Islet precursor cell (in vitro differentiated cells): ENCODE measurements at regions not wholly inside any gene's neighbourhood (a gene's known extent, or its start where the extent isn't known, plus 50 kb on each side); places are given as distances from the start of the nearest gene placed in this dataset.
"Not testable (repeated sequence)": the region's sequence is repeated elsewhere in the genome, so short reads cannot be mapped to it uniquely, and the experiment has no call there.

ENCODE experiments used
- DNase-seq: peaks from one replicate; pipeline ENCODE4 v3.0.0-alpha.2; 2018

GRCh38 chr11:50088231-50088630, 55.6 kb downstream of the OR4C45 start:
- DNase-seq, result no peak

- DNase-seq, result no peak
These were observed 65.6 kb downstream of the OR4C45 start for GRCh38 chr11:50098186-50098725.

- DNase-seq, result no peak
These were observed 70.2 kb downstream of the OR4C45 start for GRCh38 chr11:50102916-50103315.

- DNase-seq, result not testable (repeated sequence)
These were observed 108.0 kb downstream of the OR4C45 start for GRCh38 chr11:50140686-50141085.

GRCh38 chr11:50146308-50146707, 113.6 kb downstream of the OR4C45 start:
- not testable (repeated sequence) for DNase-seq

GRCh38 chr11:50147946-50148345, 115.3 kb downstream of the OR4C45 start:
- DNase-seq, result not testable (repeated sequence)

GRCh38 chr11:50155508-50155907, 122.8 kb downstream of the OR4C45 start:
- no peak for DNase-seq

GRCh38 chr11:50164050-50164449, 131.4 kb downstream of the OR4C45 start:
- no peak for DNase-seq

GRCh38 chr11:50169634-50170033, 137.0 kb downstream of the OR4C45 start:
- DNase-seq, result no peak

GRCh38 chr11:50170115-50170514, 137.4 kb downstream of the OR4C45 start:
- no peak for DNase-seq

GRCh38 chr11:50174189-50174588, 141.5 kb downstream of the OR4C45 start:
- no peak for DNase-seq

GRCh38 chr11:50174975-50175374, 142.3 kb downstream of the OR4C45 start:
- no peak for DNase-seq

- no peak for DNase-seq
These were observed 146.1 kb downstream of the OR4C45 start for GRCh38 chr11:50178737-50179136.

GRCh38 chr11:50181334-50181733, 148.7 kb downstream of the OR4C45 start:
- DNase-seq, result no peak

- DNase-seq, result no peak
These were observed 149.8 kb downstream of the OR4C45 start for GRCh38 chr11:50182486-50182885.

GRCh38 chr11:50183170-50183569, 150.5 kb downstream of the OR4C45 start:
- DNase-seq, result not testable (repeated sequence)

GRCh38 chr11:50186146-50186545, 153.5 kb downstream of the OR4C45 start:
- DNase-seq, result no peak

- no peak for DNase-seq
These were observed 154.5 kb downstream of the OR4C45 start for GRCh38 chr11:50187220-50187619.

GRCh38 chr11:50188040-50188439, 155.4 kb downstream of the OR4C45 start:
- DNase-seq, result no peak

- DNase-seq, result no peak
These were observed 160.1 kb downstream of the OR4C45 start for GRCh38 chr11:50192743-50193142.

- no peak for DNase-seq
These were observed 181.7 kb downstream of the OR4C45 start for GRCh38 chr11:50214376-50214775.

- no peak for DNase-seq
These were observed 188.0 kb downstream of the OR4C45 start for GRCh38 chr11:50220651-50221050.

GRCh38 chr11:50238368-50238767, 205.7 kb downstream of the OR4C45 start:
- DNase-seq, result not testable (repeated sequence)

- DNase-seq, result no peak
These were observed 213.5 kb downstream of the OR4C45 start for GRCh38 chr11:50246183-50246582.

- no peak for DNase-seq
These were observed 214.0 kb downstream of the OR4C45 start for GRCh38 chr11:50246699-50247098.
